ENCODE measurements at regions not wholly inside any gene's neighbourhood (a gene's known extent, or its start where the extent isn't known, plus 50 kb on each side); places are given as distances from the start of the nearest gene placed in this dataset.

DNA sequence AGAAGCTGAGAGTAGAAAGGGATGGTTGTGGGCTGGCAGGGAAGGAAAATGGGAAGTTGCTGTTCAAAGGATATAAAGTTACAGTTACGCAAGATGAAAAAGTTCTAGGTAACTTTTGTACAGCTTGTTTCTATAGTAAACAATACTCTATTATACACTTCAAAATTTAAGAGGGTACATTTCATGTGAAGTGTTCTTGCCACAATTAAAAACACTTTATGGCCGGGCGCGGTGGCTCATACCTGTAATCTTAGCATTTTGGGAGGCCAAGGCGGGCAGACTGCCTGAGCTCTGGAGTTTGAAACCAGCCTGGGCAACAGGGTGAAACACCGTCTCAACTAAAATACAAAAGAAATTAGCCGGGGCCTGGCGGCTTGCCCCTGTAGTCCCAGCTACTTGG, 623.6 kb downstream of the STIM2 start:
- ChIA-PET SMC1A (ENCODE audit: uncharacterized antibody, unreplicated experiment) (no interaction called here), POLR2A (interaction anchor here (0.6 kb wide), 1 partner anchor 1777 kb away, joined by 3 read pairs; no protein-coding TSS in a partner anchor), CTCF (no interaction called here), RAD21 (ENCODE audit: unreplicated experiment) (no interaction called here)
- ATAC-seq (no peak), DNase-seq (ENCODE audit: low read depth, low spot score) (no peak), FAIRE-seq (no peak)
- no peak overlapping the region for H2AFZ ChIP-seq (ENCODE audit: control insufficient read depth, low read depth, low read length)
- H3K4me1 ChIP-seq (ENCODE audit: control insufficient read depth, insufficient read depth, low read length), result no peaks in the 10 kb centered on the region
- BruUV-seq (replicated peaks), result no TSS peak
- no peak overlapping the region for H3K4me3 ChIP-seq
- H3K27me3 ChIP-seq (replicated peaks in 1 of 2; ENCODE audit: control insufficient read depth in 2 of 2, insufficient read depth in 2 of 2, low read length in 1 of 2), result no peaks in the 10 kb centered on the region
- WGBS (ENCODE audit: insufficient coverage, insufficient replicate concordance, low lambda C conversion rate, missing lambda C conversion rate), result 48% methylated on average over 8 of the region's 8 CpGs
- no peaks in the 10 kb centered on the region for H3K9me3 ChIP-seq (replicated peaks; ENCODE audit: control insufficient read depth, insufficient read depth, low read length)
- no peaks in the 10 kb centered on the region for H4K20me1 ChIP-seq (ENCODE audit: control insufficient read depth, insufficient read depth)
- TF ChIP-seq ZNF274 (IDR thresholded peaks at IDR 0.05; ENCODE audit: insufficient read depth, insufficient read length), result no peak
- TF ChIP-seq KDM1A (IDR thresholded peaks at IDR 0.05; ENCODE audit: borderline replicate concordance), result no peak
- TF ChIP-seq ZBTB40 (IDR thresholded peaks at IDR 0.05; ENCODE audit: borderline replicate concordance), result no peak
- TF ChIP-seq ZNF217 (IDR thresholded peaks at IDR 0.05), result no peak
- no peak for TF ChIP-seq ESRRA (IDR thresholded peaks at IDR 0.05; ENCODE audit: low read length)
- TF ChIP-seq EGR1 (IDR thresholded peaks at IDR 0.05; ENCODE audit: borderline replicate concordance in 1 of 2, low read depth in 2 of 2, low read length in 2 of 2), result no peak
- TF ChIP-seq TCF7 (IDR thresholded peaks at IDR 0.05; ENCODE audit: borderline replicate concordance), result no peak
- no peak for TF ChIP-seq EED (IDR thresholded peaks at IDR 0.05; ENCODE audit: low read depth)
- no peak for TF ChIP-seq ATF2 (IDR thresholded peaks at IDR 0.05; ENCODE audit: low read length)
- no peak for TF ChIP-seq RELA (IDR thresholded peaks at IDR 0.05; ENCODE audit: borderline replicate concordance, partially characterized antibody)
- TF ChIP-seq STAT3 (IDR thresholded peaks at IDR 0.05; ENCODE audit: low read depth, low read length), result no peak
- TF ChIP-seq HDGF (IDR thresholded peaks at IDR 0.05), result no peak
- no peak for TF ChIP-seq NBN (IDR thresholded peaks at IDR 0.05)
- no peak for TF ChIP-seq IKZF2 (IDR thresholded peaks at IDR 0.05)
- no peak for TF ChIP-seq ZNF207 (IDR thresholded peaks at IDR 0.05; ENCODE audit: borderline replicate concordance)
- TF ChIP-seq ATF3 (IDR thresholded peaks at IDR 0.05; ENCODE audit: borderline replicate concordance, extremely low read depth, low read depth, low read length), result no peak
- H3K36me3 ChIP-seq (ENCODE audit: control insufficient read depth in 2 of 2, insufficient read depth in 2 of 2, low read length in 1 of 2), result no peaks in the 10 kb centered on the region
- no peaks in the 10 kb centered on the region for H3K79me2 ChIP-seq (ENCODE audit: control insufficient read depth, insufficient read depth, low read length)
- intact Hi-C loops (cut with micrococcal nuclease; ENCODE audit: unreplicated experiment) (no loop called here), in situ Hi-C loops (cut with MboI) (no loop called here)
- no peak overlapping the region for H3K27ac ChIP-seq (ENCODE audit: control insufficient read depth, insufficient read depth)
- no peak overlapping the region for H3K4me2 ChIP-seq (ENCODE audit: control insufficient read depth, insufficient read depth)
- H3K9ac ChIP-seq (ENCODE audit: control insufficient read depth, insufficient read depth, low read length), result no peak overlapping the region

Data from GM12878 (cell line).